Stimulated activated naive CD4-positive, alpha-beta T cell (primary cell): ENCODE measurements at regions not wholly inside any gene's neighbourhood (a gene's known extent, or its start where the extent isn't known, plus 50 kb on each side); places are given as distances from the start of the nearest gene placed in this dataset.
A peak's percentile ranks its signal among the peaks of the same experiment; 100 is the strongest.
"Not testable (repeated sequence)": the region's sequence is repeated elsewhere in the genome, so short reads cannot be mapped to it uniquely, and the experiment has no call there.

Experiments
- DNase-seq, 6 experiments: peaks; one replicate each; lab custom pipeline; 2025; lab: John Stamatoyannopoulos, UW

- DNase-seq: no peak
Observed at GRCh38 chr17:65307081-65307960, 170.2 kb downstream of the RGS9 start.

- DNase-seq: no peak
Observed at GRCh38 chr17:65305778-65306177, 168.6 kb downstream of the RGS9 start.

- no peak for DNase-seq
Observed at GRCh38 chr17:65305116-65305515, 167.9 kb downstream of the RGS9 start.

- not testable (repeated sequence) for DNase-seq
Observed at GRCh38 chr17:65301882-65302281, 164.7 kb downstream of the RGS9 start.

GRCh38 chr17:65301184-65301583 is 164.0 kb downstream of the RGS9 start:
- no peak for DNase-seq

- DNase-seq: no peak
Observed at GRCh38 chr17:65297916-65298315, 160.7 kb downstream of the RGS9 start.

GRCh38 chr17:65297384-65297783 is 160.2 kb downstream of the RGS9 start:
- DNase-seq: no peak

- DNase-seq: peak; percentile 25 to 64 (median 37)
Observed at GRCh38 chr17:65294181-65294719, 157.1 kb downstream of the RGS9 start.

GRCh38 chr17:65293584-65294180 is 156.5 kb downstream of the RGS9 start:
- DNase-seq: no peak

- DNase-seq: no peak
Observed at GRCh38 chr17:65292430-65292829, 155.3 kb downstream of the RGS9 start.

GRCh38 chr17:65291301-65291700 is 154.1 kb downstream of the RGS9 start:
- not testable (repeated sequence) for DNase-seq

- DNase-seq: no peak
Observed at GRCh38 chr17:65290616-65291015, 153.4 kb downstream of the RGS9 start.

GRCh38 chr17:65290056-65290455 is 152.9 kb downstream of the RGS9 start:
- DNase-seq: no peak

- no peak for DNase-seq
Observed at GRCh38 chr17:65287040-65287439, 149.9 kb downstream of the RGS9 start.

- DNase-seq: no peak
Observed at GRCh38 chr17:65283704-65284103, 146.5 kb downstream of the RGS9 start.

GRCh38 chr17:65279456-65279855 is 142.3 kb downstream of the RGS9 start:
- no peak for DNase-seq

- no peak for DNase-seq
Observed at GRCh38 chr17:65278820-65279184, 141.6 kb downstream of the RGS9 start.

- DNase-seq: peak in 2 of 6 experiments; percentile 5 to 8
Observed at GRCh38 chr17:65278050-65278819, 141.1 kb downstream of the RGS9 start.

- DNase-seq: no peak
Observed at GRCh38 chr17:65277576-65277975, 140.4 kb downstream of the RGS9 start.
